Tibial nerve (tissue), 3 donors: ENCODE measurements at regions not wholly inside any gene's neighbourhood (a gene's known extent, or its start where the extent isn't known, plus 50 kb on each side); places are given as distances from the start of the nearest gene placed in this dataset.

Experiments
- POLR2A ChIP-seq, 2 donors: fragments of 450-650 bp; IDR thresholded peaks; one replicate each; pipeline ENCODE4 v1.6.1; 2017; ENCODE audit warnings: antibody characterized with exemption in 2 of 2, mild to moderate bottlenecking in 2 of 2, moderate library complexity in 2 of 2
- TF ChIP-seq, protein P1 (sequence below), 5 experiments: fragments of 200-600 bp in 3 of 5; fragments of 450-650 bp in 2 of 5; sonication (generic) in 3 of 5; IDR thresholded peaks; one replicate each; pipeline ENCODE4 v1.5.1; 2016 to 2019; ENCODE audit warnings: antibody characterized with exemption in 5 of 5, mild to moderate bottlenecking in 3 of 5, moderate library complexity in 2 of 5

DNA sequence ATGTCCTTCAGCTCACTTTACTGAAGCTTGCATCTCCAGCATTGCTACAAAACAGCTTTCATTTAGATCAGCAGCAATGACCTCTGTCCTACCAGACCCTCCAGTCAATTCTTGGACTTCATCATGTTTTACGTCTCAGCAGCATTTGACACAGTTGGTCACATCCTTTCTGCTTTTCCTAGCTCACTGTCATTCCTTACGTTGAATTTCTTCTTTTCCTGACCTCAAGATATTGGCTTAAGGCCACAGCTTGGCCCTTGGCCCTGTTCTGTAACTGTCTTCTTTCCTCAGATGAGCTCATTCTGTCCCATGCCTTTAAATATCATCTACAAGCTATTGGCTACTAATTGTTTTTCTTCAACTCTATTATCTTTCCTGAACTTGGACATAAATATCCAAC is 576.2 kb upstream of the KCNMB2 start:
- TF ChIP-seq, protein P1, sequence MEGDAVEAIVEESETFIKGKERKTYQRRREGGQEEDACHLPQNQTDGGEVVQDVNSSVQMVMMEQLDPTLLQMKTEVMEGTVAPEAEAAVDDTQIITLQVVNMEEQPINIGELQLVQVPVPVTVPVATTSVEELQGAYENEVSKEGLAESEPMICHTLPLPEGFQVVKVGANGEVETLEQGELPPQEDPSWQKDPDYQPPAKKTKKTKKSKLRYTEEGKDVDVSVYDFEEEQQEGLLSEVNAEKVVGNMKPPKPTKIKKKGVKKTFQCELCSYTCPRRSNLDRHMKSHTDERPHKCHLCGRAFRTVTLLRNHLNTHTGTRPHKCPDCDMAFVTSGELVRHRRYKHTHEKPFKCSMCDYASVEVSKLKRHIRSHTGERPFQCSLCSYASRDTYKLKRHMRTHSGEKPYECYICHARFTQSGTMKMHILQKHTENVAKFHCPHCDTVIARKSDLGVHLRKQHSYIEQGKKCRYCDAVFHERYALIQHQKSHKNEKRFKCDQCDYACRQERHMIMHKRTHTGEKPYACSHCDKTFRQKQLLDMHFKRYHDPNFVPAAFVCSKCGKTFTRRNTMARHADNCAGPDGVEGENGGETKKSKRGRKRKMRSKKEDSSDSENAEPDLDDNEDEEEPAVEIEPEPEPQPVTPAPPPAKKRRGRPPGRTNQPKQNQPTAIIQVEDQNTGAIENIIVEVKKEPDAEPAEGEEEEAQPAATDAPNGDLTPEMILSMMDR (IDR thresholded peaks at IDR 0.05): no peak
- TF ChIP-seq POLR2A (IDR thresholded peaks at IDR 0.05): no peak
